ENCODE measurements at regions not wholly inside any gene's neighbourhood (a gene's known extent, or its start where the extent isn't known, plus 50 kb on each side); places are given as distances from the start of the nearest gene placed in this dataset.

- DNase-seq = no peak
Observed at GRCh38 chr13:39159846-39160370, 121.7 kb downstream of the NHLRC3 start.

GRCh38 chr13:39167018-39167417 lies 128.8 kb downstream of the NHLRC3 start:
- DNase-seq = no peak

GRCh38 chr13:39170711-39171110 lies 132.5 kb downstream of the NHLRC3 start:
- no peak for DNase-seq

- no peak for DNase-seq
Observed at GRCh38 chr13:39185326-39185725, 147.1 kb downstream of the NHLRC3 start.

- no peak for DNase-seq
Observed at GRCh38 chr13:39186205-39186875, 148.1 kb downstream of the NHLRC3 start.

GRCh38 chr13:39189778-39190177 lies 151.5 kb downstream of the NHLRC3 start:
- DNase-seq = no peak

- DNase-seq = no peak
Observed at GRCh38 chr13:39196965-39197646, 158.8 kb downstream of the NHLRC3 start.

- DNase-seq = no peak
Observed at GRCh38 chr13:39197647-39198007, 159.4 kb downstream of the NHLRC3 start.

GRCh38 chr13:39200249-39200910 lies 162.1 kb downstream of the NHLRC3 start:
- DNase-seq = no peak

- DNase-seq = no peak
Observed at GRCh38 chr13:39201180-39201579, 162.9 kb downstream of the NHLRC3 start.

GRCh38 chr13:39202746-39203145 lies 164.5 kb downstream of the NHLRC3 start:
- no peak for DNase-seq

GRCh38 chr13:39208636-39209035 lies 170.4 kb downstream of the NHLRC3 start:
- DNase-seq = no peak

GRCh38 chr13:39209731-39210531 lies 171.7 kb downstream of the NHLRC3 start:
- DNase-seq = no peak

GRCh38 chr13:39210961-39211534 lies 172.8 kb downstream of the NHLRC3 start:
- DNase-seq = no peak

- no peak for DNase-seq
Observed at GRCh38 chr13:39215971-39216370, 177.7 kb downstream of the NHLRC3 start.

- no peak for DNase-seq
Observed at GRCh38 chr13:39217471-39217870, 179.2 kb downstream of the NHLRC3 start.

- DNase-seq = no peak
Observed at GRCh38 chr13:39224671-39225240, 186.5 kb downstream of the NHLRC3 start.

- no peak for DNase-seq
Observed at GRCh38 chr13:39225860-39226259, 187.6 kb downstream of the NHLRC3 start.

GRCh38 chr13:39226359-39226758 lies 188.1 kb downstream of the NHLRC3 start:
- DNase-seq = no peak

- no peak for DNase-seq
Observed at GRCh38 chr13:39232401-39232980, 194.2 kb downstream of the NHLRC3 start.

GRCh38 chr13:39232999-39233398 lies 194.7 kb downstream of the NHLRC3 start:
- DNase-seq = no peak
